Pons (tissue), 1 donor: ENCODE measurements at regions not wholly inside any gene's neighbourhood (a gene's known extent, or its start where the extent isn't known, plus 50 kb on each side); places are given as distances from the start of the nearest gene placed in this dataset.

Experiments
- DNase-seq: peaks from one replicate; pipeline ENCODE4 v3.0.0-alpha.2; 2016; ENCODE audit warnings: low spot score

DNA sequence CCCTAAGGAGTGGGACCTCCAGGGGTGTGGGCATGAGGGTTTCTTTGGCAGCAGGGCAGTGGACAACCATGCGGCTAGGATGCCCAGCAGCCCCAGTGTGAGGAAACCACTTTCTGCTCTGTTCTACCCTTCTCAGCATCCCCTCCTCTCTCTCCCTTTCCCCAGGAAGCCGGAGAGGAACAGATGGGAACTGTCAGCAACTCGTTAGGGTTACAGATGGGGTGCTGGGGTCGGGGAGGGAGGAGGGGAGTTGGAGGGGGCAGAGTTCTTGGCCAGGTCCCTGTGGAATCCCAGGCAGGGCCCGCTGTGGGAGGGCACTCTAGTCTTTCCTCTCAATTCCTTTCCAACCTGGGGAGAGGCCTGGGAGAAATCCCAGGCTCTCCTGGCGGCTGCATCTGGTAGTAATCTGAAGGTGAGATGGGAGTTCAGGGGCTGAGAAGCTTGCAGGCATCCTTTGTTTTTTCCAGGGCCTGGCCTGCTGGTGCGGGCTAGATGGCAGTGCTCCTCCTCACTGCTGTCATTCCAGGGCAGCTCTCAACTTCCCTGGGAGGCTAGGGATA, 93.9 kb upstream of the CSF3R start:
- DNase-seq = no peak

GRCh38 chr1:36576118-36576517, 93.4 kb upstream of the CSF3R start:
- DNase-seq = peak; percentile 22

DNA sequence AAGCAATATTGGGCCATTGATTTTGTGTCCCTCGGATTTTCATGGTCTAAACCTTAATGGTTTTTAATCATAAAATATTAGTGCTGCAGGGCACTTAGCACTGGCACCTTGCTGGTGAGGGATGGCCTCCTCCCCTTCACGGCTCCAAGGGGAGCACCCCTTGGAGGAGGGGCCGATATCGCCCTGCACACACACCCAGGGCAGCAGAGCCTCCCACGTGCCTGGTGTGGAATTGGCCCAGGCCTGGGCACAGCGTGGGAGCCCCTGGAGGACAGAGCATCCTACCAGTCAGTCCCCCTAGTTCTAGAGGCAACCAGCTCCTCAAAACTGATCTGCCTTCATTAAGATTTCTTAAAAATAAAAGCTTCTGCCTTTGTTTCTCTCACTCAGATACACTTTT, 90.7 kb upstream of the CSF3R start:
- no peak for DNase-seq

GRCh38 chr1:36572906-36573305, 90.2 kb upstream of the CSF3R start:
- DNase-seq = no peak

- DNase-seq = no peak
Observed at GRCh38 chr1:36572142-36572715, 89.5 kb upstream of the CSF3R start.

DNA sequence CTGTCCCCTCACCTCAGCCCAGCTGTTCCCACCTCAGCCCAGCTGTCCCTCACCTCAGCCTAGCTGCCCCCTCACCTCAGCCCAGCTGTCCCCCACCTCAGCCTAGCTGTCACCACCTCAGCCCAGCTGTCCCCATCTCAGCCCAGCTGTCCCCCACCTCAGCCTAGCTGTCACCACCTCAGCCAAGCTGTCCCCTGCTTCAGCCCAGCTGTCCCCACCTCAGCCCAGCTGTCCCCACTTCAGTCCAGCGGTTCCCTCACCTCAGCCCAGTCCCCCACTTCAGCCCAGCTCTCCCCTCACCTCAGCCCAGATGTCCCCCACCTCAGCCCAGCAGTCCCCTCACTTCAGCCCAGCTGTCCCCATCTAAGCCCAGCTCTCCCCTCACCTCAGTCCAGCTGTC, 88.4 kb upstream of the CSF3R start:
- DNase-seq = no peak

GRCh38 chr1:36570478-36571060, 87.9 kb upstream of the CSF3R start:
- no peak for DNase-seq

GRCh38 chr1:36570006-36570405, 87.3 kb upstream of the CSF3R start:
- DNase-seq = no peak

DNA sequence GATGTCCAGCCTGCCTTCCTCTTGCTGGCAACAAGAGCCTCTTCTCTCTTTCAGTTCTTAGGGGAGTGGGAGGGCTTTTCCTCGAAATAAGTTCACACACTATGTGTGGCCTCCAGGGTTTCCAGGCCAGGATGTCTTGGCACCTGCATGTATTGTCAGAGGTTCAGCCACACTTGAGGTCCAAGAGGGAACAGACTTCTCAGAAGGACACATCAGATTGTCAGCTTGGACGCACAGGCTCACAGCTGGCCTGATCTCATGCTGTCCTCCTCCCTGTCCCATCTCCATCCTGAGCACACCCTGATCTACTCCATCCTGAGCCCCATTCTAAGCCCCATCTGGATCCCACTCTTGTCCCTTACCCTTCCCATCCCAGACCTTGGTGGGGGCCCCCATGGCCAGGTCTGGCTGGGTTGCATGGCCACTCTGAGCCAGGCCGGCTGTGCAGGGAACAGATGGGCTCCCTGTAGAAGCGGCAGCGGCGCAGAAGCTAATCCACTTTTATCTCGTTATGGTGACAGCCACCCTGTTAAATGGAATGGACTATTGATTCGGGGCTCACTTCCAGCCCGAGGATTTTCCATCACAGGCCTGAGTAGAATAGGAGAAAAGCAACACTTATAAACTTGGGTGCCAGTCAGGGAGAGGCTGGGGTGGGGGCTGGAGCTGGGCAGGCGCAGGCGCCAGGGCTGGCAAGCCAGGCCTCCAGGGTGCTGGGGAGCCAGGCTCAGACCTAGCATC, 85.1 kb upstream of the CSF3R start:
- no peak for DNase-seq

- DNase-seq = no peak
Observed at GRCh38 chr1:36565576-36566501, 83.1 kb upstream of the CSF3R start.

GRCh38 chr1:36562181-36562685, 79.5 kb upstream of the CSF3R start:
- no peak for DNase-seq

DNA sequence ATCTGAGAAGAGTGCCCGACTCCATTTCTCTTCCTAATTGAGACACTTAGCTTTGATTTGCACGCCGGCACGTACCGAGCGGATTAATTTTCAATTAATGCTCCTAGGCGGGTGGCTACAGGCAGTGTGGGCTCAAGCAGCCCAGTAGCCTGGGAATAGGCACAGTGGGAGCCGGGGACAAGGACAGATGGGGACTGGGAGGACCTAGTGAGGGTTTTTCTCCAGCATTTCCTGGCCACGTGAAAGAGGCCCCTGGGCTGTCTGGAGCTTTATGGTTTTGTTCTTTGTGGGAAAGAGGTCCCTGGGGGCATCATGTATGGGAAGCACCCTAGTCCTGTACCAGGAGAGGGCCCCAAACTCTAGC, 78.6 kb upstream of the CSF3R start:
- no peak for DNase-seq

DNA sequence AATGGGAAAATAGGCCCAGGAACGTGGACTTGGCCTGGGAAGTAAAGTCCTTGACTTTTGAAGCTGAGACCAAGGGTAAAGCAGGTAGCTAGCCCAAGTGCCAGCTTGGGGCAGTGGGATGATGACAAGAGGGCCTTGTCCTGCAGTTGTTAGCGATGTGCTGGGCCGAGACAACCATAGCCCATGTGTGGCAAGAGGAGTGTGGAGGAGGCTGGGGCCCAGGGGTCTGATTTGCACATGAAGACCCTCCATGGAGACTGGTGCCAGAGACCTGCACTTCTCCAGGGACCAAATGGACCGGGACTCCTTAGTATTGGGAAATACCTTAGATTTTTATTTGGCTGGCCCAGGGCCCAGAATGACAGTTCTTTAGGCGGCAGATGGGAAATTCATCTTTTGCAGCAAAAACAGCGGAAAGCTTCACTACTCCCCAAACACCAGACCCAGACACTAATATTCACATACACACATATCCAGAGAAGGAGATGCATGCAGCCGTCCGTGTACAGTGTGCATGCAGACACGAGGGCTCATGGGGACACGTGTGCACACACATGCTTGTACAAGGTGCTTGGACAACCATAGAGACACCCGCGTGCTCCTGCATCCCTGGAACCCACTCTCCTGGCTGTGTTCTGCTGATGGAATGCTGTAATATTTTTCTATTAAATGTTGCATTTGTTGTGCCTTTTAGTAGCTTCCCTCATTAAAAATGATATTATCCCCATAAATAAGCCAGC, 78.1 kb upstream of the CSF3R start:
- no peak for DNase-seq

GRCh38 chr1:36560177-36560576, 77.5 kb upstream of the CSF3R start:
- no peak for DNase-seq

DNA sequence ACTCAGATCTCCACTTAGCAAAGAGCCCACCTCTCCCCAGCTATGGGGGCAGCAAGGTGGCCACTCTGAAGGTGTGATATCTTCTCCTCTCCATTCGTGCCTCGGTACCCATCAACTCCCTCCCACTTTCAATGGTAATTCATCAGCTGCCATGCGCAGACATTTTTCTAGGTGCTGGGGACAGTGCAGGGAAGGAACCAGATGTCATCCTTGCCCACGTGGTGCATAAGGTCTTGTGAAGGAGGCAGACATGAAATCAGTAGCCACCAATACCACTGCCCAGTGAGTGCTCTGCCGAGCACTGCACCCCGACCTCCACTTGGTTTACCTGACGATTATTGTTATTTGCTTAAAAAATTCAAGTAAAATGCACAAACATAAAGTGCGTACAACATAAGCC, 76.3 kb upstream of the CSF3R start:
- DNase-seq = no peak

DNA sequence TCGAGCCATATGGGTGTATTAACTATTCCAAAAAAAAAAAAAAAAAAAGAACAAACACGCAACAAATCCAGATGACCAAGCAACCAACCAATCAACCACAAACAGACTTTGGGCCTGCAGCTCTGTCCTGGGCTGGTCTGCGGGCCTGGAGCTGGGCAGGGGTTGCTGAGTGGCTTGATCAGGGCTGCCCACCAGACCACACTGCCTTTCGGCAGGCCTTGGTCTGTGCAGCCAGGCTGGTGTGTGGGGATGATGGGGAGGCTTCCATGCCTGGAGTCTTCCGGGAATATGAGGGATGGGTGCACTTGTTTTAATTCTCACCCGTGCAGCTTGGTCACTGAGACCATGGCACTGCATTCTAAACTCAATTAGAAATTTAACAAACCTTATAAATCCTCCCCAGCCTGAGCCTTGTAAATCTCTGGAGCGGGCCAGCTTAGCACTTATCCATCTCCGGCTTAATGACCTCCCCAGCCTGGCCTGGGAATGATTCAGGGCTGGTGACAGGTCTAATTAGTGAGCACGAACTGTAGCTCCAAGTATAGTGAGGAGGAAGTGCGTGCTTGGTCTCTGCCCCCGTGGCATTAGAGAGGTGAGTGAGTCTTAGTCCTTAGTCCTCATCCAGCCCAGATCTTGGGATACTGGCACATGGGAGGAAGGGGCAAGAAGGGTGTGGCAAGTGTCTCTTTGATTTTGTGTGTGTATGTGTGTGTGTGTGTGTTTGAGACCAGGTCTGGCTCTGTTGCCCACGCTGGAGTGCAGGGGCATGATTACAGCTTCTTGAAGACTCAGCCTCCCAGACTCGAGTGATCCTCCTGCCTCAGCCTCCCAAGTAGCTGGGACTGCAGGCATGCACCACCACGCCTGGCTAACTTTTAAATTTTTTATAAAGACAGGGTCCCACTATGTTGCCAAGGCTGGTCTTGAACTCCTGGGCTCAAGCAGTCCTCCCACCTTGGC, 74.6 kb upstream of the CSF3R start:
- DNase-seq = no peak

GRCh38 chr1:36555041-36555440, 72.3 kb upstream of the CSF3R start:
- no peak for DNase-seq

- DNase-seq = no peak
Observed at GRCh38 chr1:36554323-36554628, 71.6 kb upstream of the CSF3R start.

- peak; percentile 51 for DNase-seq
Observed at GRCh38 chr1:36553591-36554322, 71.0 kb upstream of the CSF3R start.
